GM21447 (cell line): ENCODE measurements at regions not wholly inside any gene's neighbourhood (a gene's known extent, or its start where the extent isn't known, plus 50 kb on each side); places are given as distances from the start of the nearest gene placed in this dataset.
"Not testable (repeated sequence)": the region's sequence is repeated elsewhere in the genome, so short reads cannot be mapped to it uniquely, and the experiment has no call there.

Source experiments
- ATAC-seq: cut with Tn5 transposase; IDR thresholded peaks from one replicate; pipeline ENCODE4 v1.9.1; 2021; ENCODE audit not compliant: unreplicated experiment

DNA sequence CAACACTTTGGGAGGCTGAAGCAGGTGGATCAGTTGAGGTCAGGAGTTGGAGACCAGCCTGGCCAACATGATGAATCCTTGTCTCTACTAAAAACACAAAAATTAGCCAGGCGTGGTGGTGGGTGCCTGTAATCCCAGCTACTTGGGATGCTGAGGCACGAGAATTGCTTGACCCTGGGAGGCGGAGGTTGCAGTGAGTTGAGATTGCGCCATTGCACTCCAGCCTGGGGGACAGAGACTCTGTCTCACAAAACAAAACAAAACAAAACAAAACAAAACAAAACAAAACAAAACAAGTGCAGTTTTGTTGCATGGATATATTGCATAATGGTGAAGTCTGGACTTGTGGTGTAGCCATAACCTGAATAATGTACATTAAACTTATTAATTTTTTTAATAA, 133.6 kb upstream of the ZNF217 start:
- ATAC-seq: not testable (repeated sequence)

DNA sequence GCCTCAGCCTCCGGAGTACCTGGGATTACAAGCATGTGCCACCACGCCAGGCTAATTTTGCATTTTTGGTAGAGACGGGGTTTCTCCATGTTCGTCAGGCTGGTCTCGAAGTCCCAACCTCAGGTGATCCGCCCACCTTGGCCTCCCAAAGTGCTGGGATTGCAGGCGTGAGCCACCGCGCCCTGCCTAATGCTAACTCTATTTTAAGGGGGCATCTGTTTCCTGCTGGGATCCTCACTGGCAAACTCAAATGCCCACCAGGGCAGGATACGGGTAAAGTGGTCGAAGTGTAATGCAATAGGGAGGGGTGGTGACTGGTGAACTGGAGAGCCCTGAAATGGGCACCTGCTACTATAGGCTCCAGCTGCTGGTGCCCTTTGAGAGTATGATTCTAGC, 131.9 kb upstream of the ZNF217 start:
- no peak for ATAC-seq

DNA sequence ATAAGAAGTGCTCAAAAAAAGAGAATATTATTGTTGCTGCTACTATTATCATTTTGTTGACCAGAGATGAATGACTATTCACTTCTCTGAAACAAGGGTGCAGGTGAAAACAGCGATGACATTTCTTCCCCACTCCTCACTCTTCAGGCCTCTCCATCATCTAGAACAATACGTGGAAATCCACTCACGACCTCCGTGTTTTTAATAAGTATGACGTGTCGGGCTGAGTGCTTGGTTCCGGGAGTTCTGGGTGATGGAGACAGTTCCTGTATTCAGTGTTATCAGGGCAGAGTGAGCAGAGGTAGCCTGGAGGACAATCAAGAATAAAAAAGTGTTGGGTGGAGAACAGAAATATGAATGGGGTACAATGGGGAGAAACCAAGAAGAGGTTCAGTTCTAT, 130.0 kb upstream of the ZNF217 start:
- no peak for ATAC-seq

DNA sequence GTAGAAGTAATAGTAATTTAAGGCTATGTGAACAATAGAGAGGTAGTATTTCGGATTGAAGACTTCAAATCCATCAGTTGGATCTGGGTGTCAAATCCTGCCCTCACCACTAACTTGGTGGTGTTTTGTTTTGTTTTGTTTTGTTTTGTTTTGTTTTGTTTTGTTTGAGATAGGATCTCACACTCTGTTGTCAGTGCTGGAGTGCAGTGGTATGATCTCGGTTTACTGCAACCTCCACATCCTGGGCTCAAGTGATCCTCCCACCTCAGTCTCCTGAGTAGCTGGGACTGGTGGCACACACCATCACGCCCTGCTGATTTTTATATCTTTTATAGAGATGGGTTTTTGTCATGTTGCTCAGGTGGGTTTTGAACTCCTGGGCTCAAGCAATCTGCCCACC, 129.4 kb upstream of the ZNF217 start:
- no peak for ATAC-seq

DNA sequence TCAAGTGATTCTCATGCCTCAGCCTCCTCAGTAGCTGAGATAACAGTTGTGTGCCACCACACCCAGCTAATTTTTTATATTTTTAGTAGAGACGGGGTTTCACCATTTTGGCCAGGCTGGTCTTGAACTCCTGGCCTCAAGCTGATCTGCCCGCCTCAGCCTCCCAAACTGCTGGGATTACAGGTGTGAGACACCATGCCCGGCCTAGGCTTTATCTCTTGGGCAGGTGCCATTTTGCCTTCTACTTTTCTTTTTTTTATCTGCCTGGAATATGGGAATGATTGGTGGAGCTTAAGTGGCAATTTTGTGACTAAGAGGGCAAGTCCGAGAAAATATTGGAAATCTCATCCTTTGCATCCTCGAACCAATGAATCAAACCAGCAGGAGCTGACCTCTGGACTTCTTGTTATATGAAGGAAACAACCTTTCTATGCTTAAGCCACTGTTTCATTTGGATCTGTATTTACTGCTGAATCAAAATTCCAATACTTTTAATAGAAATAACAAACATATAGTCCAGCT, 128.9 kb upstream of the ZNF217 start:
- ATAC-seq: no peak

DNA sequence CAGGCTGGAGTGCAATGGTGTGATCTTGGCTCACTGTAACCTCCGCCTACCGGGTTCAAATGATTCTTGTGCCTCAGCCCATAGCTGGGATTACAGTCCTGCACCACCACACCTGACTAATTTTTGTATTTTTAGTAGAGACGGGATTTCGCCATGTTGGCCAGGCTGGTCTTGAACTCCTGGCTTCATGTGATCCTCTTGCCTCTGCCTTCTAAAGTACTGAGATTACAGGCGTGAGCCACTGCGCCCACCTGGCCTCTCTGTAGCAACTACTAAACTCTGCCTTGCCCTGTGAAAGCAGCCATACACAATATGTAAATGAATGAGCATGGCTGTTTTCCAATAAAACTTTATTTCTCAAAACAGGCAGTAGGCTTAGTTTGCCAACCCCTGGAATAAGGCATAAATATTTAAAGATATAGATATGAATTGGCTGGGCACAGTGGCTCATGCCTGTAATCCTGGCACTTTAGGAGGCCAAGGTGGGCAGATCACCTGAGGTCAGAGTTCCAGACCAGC, 127.9 kb upstream of the ZNF217 start:
- ATAC-seq: peak; percentile 11

DNA sequence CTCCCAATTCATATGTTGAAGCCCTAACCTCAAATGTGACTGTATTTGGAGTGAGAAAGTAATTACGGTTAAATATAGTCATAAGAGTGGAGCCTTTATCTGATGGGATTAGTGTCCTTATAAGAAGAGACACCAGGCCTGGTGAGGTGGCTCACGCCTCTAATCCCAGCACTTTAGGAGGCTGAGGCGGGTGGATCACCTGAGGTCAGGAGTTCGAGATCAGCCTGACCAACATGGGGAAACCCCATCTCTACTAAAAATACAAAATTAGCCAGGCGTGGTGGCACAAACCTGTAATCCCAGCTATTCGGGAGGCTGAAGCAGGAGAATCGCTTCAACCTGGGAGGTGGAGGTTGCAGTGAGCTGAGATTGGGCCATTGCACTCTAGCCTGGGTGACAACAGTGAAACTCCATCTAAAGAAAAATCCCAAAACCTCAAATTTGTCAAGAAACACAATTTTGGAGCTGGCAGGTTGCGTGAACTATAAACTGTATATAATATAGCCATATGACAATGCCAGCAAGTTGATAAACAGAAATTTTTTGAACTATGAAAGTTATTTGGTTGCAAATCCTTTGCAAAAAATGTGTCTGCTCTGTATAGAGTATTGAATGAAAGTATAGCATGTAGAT, 125.6 kb upstream of the ZNF217 start:
- ATAC-seq: not testable (repeated sequence)

DNA sequence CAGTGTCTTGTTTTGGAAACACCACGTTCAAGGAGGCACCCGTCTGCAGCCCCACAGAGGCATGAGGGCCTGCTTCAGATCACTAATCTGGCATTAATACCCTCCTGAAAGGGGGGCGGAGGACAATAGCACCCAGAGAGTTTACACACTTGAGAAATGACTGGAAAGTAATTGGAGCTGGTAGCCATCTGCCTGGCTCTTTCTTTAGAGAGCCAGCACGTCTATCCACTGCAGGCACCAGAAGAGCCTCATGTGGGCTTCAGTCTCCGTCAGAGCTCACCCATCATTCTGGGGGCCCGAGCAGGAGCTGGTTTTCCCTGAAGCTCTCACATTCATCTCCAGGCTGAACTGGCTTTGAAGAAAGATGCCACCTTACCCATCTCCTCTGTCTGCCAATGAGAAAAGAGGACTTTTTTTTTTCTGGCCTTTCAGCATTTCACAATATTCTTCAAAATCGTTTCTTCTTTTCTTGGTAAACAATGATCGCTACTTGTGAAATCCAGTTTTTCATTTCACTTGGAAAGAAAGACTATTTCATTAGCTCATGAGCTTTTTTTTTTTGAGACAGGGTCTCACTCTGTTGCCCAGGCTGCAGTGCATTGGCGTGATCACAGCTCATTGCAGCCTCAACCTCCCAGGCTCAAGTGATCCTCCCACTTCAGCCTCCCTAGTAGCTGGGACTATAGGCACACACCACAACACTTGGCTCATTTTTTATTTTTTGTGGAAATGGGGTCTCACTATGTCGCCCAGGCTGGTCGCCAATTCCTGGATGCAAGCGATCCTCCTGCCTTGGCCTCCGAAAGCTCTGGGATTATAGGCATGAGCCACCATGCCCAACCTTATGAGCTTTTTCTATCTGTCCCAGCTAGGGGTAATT, 124.7 kb upstream of the ZNF217 start:
- ATAC-seq: no peak

DNA sequence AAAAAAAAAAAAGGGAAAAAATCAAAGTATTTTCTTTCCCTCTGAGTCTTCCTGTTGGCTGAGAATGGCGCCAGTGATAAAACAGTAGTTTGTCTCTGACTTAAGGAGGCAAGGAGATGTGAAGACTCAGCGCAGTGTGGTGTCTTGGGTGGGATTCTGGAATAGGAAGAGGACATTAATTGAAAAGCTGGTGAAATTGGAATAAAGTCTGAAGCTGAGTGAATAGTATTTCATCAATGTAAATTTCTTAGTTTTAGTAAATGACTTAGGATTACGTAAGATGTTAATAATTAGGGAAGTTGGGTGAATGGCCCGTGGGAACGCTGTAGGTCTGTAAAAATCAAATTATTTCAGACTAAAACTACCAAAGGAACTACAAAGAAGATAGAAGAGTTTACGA, 122.8 kb upstream of the ZNF217 start:
- ATAC-seq: no peak

DNA sequence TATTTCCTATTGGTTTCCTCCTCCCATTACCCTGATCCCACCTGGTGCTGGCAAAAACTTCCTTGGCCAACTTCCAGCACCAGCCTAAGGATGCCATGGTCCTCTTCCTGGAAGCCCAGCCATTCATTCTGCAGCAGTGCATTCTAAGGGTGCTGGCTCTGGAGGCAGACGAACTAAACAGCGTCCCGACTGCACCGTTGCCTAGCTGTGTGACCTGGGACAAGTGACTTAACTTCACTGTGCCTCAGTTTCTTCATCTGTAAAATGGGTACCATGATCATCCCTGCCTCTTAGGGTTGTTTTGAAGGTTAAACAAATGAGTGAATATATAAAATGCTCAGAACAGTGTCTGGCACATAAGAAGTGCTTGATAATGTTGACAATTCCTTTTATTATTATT, 120.9 kb upstream of the ZNF217 start:
- no peak for ATAC-seq

DNA sequence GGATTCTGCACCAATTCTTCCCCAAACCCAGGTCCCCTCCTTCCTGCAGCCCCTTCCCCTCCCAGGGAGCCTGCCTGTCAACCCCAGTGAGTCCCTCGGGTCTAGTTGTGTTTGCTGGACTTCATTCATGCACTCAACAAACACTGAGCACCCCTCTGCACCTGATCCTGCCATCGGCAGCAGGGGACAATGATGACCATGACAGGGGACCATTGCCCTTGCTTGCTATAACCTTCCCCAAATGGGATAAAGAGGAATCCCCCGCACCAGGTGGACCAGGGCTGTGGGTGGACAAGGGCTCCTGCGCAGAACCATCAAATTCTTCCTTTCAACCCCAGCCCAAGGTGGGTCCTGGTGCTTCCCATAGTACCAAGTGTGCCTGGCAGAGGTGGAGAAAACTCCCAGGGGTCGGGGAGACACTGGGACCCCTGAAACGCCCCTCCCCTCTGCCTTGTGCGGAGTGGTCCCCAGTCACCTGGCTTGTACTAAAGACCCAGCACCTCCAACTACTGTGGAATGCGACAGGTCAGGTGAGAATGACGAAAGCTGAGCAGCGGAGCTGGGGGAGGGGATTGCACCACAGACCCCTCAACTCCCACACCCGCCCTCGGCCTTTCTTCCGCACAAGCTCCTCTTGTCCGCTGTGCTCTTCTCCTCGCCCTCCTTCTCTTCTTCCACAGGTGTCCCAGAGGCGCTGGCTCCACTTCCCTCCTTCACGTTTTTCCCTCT, 119.9 kb upstream of the ZNF217 start:
- no peak for ATAC-seq

DNA sequence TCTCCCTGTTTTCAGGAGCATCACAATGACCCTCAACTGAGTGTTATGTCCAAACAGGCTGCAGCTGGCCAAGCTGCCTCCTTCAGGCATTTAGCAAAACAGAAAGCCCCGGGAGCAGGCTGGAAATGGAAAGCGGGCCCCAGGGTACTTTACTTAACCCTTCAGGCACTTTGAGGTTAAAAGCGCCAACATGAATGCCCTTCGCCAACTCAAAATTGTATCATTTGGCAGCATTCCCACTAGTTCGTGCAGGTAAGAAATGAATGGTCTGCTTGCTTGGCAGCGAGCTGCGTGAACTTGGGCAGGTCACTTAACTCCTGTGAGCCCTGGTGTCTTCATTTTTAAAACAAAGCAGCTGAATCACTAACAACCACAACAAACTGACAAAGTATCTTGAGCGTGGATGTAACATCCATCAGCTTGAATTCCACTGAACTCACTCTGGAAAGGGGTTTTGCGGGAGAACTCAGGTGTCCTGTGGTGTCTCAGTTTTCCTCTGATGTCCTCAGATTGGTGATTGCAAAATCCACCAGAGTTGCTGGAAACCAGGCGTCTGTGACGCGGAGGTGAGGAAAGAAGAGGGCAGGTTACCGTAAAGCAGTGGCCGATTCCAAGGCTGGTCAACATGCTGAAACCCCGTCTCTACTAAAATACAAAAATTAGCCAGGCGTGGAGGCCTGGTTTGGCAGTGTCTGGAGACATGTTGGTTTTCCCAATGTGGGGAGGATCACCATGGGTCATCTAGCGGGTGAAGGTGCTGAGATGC, 118.8 kb upstream of the ZNF217 start:
- no peak for ATAC-seq

DNA sequence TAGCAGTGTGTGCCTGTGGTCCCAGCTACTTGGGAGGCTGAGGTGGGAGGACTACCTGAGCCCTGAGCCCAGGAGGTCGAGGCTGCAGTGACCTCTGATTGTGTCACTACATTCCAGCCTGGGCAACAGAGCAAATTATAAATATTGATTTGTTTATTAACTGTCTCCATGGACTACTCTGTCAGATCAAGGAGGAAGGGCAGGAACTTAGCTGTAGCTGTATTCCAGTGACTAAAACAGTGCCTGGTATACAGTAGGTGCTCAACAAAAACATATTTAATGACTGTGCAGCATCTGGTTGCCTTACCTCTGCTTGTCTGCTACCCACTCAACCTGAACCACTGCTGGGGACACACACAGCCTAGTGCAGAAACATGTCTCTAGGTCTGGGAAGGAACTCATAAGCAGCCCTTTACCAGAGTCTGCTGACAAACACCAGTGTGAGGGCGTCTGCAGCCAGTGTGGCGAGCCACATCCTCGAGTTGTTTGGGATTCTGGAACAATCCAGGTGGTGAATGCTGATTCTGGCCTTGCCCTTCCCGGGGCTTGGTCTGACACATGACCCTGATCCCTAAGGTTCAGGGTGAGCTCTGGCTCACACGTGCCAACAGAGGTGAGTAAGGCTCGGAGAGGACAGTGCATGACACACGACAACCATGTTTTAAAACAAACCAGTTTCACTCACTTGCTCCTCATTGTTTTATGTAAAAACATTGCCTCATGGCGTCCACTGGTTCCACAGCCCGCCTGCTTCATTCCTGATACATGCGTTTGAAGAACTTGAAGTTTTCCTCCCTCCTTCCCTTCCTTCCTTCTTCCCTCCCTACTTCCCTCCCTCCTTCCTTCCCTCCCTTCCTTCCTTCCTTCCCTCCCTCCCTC, 117.9 kb upstream of the ZNF217 start:
- ATAC-seq: no peak

DNA sequence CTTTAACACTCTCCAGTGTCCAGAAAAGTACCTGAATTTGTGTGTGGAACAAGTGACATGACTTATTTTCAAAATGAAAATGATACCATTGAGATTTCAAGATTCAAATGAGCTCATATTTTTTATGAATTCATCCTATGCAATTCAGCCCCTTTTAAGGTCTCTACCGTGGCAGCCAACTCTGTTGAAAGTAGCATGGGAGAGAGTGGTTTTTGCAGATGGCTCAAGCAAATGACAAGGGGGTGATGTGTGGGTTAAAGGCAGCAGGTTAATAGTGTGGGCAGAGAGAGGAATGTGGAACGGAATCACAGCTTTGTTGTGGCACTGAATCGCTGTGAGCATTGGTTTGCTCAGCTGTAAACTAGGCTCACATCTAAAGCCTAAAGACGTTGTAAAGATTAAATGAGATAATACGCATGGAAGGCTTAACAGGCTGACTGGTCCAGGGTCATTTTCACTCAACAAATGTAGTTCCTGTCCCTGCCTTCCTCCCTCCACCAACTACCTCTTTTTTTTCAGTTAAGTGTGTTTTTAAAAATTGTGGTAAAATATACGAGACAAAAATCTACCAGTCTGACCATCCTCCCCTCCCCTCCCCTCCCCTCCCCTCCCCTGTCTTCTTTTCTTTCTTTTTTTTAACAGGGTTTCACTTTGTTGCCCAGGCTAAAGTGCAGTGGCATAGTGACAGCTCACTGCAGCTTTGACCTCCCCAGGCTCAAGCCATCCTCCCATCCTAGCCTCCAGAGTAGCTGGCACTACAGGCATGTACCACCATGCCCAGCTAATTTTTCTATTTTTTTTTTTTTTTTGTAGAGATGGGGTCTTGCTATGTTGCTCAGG, 114.7 kb upstream of the ZNF217 start:
- ATAC-seq: peak; percentile 63

DNA sequence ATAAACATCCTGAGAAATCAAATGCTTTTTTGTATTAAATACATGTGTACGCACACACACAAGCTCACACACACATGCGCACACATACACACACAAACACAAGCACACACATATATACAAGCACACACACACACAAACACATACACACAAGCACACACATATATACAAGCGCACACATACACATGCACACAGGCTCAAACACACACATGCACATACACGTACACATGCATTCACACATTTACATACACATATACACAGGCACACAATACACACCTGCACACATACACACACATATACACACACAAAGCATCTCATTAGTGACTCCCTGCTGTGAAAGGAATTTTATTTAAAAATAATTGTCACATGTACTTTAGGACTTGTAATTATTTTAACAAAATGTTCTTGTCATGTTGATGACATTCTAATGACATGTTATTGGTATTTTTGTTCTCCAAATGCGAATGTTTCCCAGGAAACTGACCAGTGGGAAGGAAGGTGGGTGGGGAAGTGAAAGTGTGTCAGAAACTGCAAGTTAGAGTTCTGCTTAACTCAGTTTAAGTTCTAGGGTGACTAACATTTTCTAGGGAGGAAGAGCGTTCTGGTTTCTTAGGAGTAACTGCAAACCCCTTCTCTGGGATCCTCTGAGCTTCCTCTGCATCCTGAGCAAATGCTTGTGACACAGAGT, 113.9 kb upstream of the ZNF217 start:
- ATAC-seq: peak; percentile 41

DNA sequence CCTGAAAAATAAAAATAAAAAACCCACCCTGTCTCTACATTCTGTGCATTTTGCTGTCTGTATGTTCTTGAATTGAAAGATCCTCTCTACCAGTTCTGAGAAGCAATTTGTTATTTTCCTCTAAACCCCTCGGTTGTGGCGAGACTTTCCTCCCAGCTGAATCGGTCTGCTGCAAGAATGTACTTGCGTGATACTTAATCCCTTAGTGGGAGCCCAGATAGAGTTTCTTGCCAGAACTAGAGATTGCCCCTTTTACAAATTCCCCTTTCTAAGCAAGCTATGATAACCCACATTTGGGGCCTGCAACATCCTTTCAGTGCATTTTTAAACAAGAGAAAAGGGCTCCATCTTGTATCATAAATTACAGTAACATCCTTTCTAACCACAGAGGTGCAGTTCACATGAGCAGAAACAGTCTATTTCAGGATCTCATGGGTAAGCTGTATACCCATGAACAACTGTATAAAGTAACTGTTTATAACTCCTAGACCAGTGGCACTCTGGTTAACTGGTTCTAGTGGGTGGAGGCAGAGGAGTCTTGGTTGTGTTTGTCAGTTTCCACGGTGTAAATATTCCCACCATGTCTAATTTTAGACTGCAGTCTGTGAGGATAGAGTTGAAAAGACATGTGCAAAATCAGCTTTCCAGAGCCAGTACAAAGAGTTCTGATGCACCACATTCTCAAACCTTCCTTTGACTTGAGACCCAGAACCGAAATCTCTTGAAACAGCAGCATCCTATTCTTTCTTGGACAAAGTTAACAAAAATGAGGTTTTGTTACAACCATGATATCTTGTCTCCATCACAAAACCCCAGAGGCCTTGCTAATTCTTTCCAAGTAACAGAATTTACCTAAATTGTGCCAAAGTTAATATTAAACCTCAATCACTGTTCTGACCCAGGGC, 113.1 kb upstream of the ZNF217 start:
- no peak for ATAC-seq

DNA sequence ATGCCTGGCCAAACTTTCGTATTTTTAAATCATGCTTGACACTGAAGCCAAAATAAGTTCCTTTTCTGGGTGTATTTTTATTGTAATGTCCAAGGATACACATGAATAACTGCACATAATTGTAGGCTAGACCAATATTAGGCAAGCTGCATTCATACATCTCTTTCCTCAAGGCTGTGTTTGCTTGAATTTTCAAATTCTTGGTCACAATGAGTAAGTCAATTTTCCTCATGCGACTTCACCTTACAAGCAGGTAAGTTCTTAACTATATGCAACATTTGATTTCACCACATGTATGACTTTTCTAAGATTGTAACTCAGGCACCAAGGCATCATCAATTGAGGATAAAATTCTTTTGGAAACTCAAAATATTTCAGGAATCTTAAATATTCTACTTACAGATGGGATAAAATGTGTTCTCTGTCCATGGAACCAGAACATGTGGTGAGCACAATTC, 112.4 kb upstream of the ZNF217 start:
- ATAC-seq: no peak
